ENCODE measurements at regions not wholly inside any gene's neighbourhood (a gene's known extent, or its start where the extent isn't known, plus 50 kb on each side); places are given as distances from the start of the nearest gene placed in this dataset.

GRCh38 chr4:101669832-101670188 is 120.7 kb upstream of the BANK1 start:
- TF ChIP-seq, protein P1, sequence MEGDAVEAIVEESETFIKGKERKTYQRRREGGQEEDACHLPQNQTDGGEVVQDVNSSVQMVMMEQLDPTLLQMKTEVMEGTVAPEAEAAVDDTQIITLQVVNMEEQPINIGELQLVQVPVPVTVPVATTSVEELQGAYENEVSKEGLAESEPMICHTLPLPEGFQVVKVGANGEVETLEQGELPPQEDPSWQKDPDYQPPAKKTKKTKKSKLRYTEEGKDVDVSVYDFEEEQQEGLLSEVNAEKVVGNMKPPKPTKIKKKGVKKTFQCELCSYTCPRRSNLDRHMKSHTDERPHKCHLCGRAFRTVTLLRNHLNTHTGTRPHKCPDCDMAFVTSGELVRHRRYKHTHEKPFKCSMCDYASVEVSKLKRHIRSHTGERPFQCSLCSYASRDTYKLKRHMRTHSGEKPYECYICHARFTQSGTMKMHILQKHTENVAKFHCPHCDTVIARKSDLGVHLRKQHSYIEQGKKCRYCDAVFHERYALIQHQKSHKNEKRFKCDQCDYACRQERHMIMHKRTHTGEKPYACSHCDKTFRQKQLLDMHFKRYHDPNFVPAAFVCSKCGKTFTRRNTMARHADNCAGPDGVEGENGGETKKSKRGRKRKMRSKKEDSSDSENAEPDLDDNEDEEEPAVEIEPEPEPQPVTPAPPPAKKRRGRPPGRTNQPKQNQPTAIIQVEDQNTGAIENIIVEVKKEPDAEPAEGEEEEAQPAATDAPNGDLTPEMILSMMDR (IDR thresholded peaks at IDR 0.05; ENCODE audit: low read depth, low read length) = no peak
- no peak overlapping the region for H3K27ac ChIP-seq
- H3K27me3 ChIP-seq (ENCODE audit: insufficient read depth, low read depth, severe bottlenecking) = no peaks in the 10 kb centered on the region
- H3K4me3 ChIP-seq (ENCODE audit: low read depth, low read length) = no peak overlapping the region
- no peak for DNase-seq
- H3K9me3 ChIP-seq (ENCODE audit: severe bottlenecking) = no peaks in the 10 kb centered on the region
- H3K36me3 ChIP-seq = no peaks in the 10 kb centered on the region

GRCh38 chr4:101669138-101669831 is 121.2 kb upstream of the BANK1 start:
- no peaks in the 10 kb centered on the region for H3K27me3 ChIP-seq (ENCODE audit: insufficient read depth, low read depth, severe bottlenecking)
- no peak overlapping the region for H3K4me3 ChIP-seq (ENCODE audit: low read depth, low read length)
- H3K36me3 ChIP-seq = no peaks in the 10 kb centered on the region
- DNase-seq = no peak
- H3K9me3 ChIP-seq (ENCODE audit: severe bottlenecking) = no peaks in the 10 kb centered on the region
- TF ChIP-seq, protein P1 (IDR thresholded peaks at IDR 0.05; ENCODE audit: low read depth, low read length) = no peak
- H3K27ac ChIP-seq = no peak overlapping the region

DNA sequence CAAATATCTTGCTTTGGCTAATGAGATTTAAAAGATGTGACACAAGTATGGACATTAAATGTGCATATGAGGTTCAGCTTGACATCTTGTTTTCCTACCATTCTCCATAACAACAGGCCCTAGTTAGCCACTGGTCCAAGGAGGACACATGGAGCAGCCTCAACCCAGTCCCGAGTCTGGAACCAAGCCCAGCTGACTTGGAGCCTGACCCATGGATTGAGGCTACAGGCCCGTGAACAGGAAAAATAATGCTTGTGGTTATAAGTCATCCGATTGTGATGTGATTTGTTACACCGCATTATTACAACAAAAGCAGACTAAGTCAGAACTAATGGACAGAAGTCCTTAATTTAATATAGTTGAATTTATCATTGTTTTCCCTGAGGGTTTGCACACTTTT is 123.2 kb upstream of the BANK1 start:
- H3K4me3 ChIP-seq (ENCODE audit: low read depth, low read length) = no peak overlapping the region
- no peaks in the 10 kb centered on the region for H3K9me3 ChIP-seq (ENCODE audit: severe bottlenecking)
- no peaks in the 10 kb centered on the region for H3K36me3 ChIP-seq
- H3K27ac ChIP-seq = no peak overlapping the region
- TF ChIP-seq, protein P1 (IDR thresholded peaks at IDR 0.05; ENCODE audit: low read depth, low read length) = no peak
- H3K27me3 ChIP-seq (ENCODE audit: insufficient read depth, low read depth, severe bottlenecking) = no peaks in the 10 kb centered on the region
- no peak for DNase-seq

GRCh38 chr4:101660607-101661006 is 129.9 kb upstream of the BANK1 start:
- no peaks in the 10 kb centered on the region for H3K9me3 ChIP-seq (ENCODE audit: severe bottlenecking)
- H3K4me3 ChIP-seq (ENCODE audit: low read depth, low read length) = no peak overlapping the region
- TF ChIP-seq, protein P1 (IDR thresholded peaks at IDR 0.05; ENCODE audit: low read depth, low read length) = no peak
- H3K27me3 ChIP-seq (ENCODE audit: insufficient read depth, low read depth, severe bottlenecking) = no peaks in the 10 kb centered on the region
- H3K27ac ChIP-seq = no peak overlapping the region
- no peaks in the 10 kb centered on the region for H3K36me3 ChIP-seq
- no peak for DNase-seq

DNA sequence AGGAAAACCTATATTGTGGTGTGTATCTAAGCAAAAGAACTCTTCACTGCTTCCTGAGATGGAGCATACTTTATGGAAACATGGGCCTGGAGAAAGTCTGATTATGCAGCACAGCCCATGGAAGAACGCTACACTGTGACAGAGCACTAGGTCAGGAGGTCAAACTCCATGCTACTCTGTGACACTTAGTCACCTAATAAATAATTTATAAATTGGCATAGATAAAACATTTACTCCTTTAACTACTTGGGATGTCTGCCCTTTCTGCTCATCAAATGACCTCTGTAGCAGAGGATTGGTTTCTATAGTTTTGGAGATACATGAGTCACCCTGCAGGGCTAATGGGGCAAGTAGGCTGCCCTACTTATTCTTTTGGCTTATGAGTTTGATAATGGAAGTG is 134.7 kb upstream of the BANK1 start:
- no peak for DNase-seq
- Histone ChIP-seq H3K9me3 (ENCODE audit: severe bottlenecking) (no peaks in the 10 kb centered on the region), H3K27me3 (ENCODE audit: insufficient read depth, low read depth, severe bottlenecking) (no peaks in the 10 kb centered on the region), H3K4me3 (ENCODE audit: low read depth, low read length) (no peak overlapping the region), H3K27ac (no peak overlapping the region), H3K36me3 (no peaks in the 10 kb centered on the region)
- TF ChIP-seq, protein P1 (IDR thresholded peaks at IDR 0.05; ENCODE audit: low read depth, low read length) = no peak

DNA sequence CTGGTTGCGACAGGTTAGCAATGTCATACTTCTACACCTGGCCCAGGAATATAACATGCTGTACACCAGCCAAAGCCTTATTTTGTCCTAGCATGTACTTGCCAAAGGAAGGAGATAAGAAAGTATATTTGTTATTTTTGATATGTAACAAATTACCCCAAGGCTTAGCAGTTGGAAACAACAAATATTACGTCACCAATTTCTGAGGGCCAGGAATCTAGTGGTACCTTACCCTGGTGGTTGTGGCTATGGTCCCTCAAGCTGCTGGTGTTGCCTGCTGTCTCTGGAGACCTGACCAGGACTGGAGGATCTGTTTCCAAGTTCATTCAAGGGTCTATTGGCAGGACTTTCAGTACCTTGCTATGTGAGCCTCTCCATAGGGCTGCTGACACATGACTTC is 135.5 kb upstream of the BANK1 start:
- TF ChIP-seq, protein P1 (IDR thresholded peaks at IDR 0.05; ENCODE audit: low read depth, low read length) = no peak
- Histone ChIP-seq H3K27ac (no peak overlapping the region), H3K27me3 (ENCODE audit: insufficient read depth, low read depth, severe bottlenecking) (no peaks in the 10 kb centered on the region), H3K36me3 (no peaks in the 10 kb centered on the region), H3K4me3 (ENCODE audit: low read depth, low read length) (no peak overlapping the region), H3K9me3 (ENCODE audit: severe bottlenecking) (no peaks in the 10 kb centered on the region)
- no peak for DNase-seq
